Mammary epithelial cell (primary cell): ENCODE measurements at regions not wholly inside any gene's neighbourhood (a gene's known extent, or its start where the extent isn't known, plus 50 kb on each side); places are given as distances from the start of the nearest gene placed in this dataset.

ENCODE experiments used
- EZH2 ChIP-seq: IDR thresholded peaks from 2 replicates; pipeline ENCODE4 v1.6.1; 2012; ENCODE audit warnings: low read length, inconsistent platforms, borderline replicate concordance
- TF ChIP-seq, protein P1 (sequence below), 2 donors: IDR thresholded peaks in 1 of 2; conservative IDR thresholded peaks in 1 of 2; 2 replicates each; pipeline ENCODE4 v1.5.1; 2011 to 2012; ENCODE audit warnings: inconsistent platforms in 2 of 2, low read length in 2 of 2, mild to moderate bottlenecking in 2 of 2, control low read depth in 1 of 2, low read depth in 1 of 2; ENCODE audit not compliant: insufficient read depth in 1 of 2; ENCODE audit errors: extremely low read depth in 1 of 2

DNA sequence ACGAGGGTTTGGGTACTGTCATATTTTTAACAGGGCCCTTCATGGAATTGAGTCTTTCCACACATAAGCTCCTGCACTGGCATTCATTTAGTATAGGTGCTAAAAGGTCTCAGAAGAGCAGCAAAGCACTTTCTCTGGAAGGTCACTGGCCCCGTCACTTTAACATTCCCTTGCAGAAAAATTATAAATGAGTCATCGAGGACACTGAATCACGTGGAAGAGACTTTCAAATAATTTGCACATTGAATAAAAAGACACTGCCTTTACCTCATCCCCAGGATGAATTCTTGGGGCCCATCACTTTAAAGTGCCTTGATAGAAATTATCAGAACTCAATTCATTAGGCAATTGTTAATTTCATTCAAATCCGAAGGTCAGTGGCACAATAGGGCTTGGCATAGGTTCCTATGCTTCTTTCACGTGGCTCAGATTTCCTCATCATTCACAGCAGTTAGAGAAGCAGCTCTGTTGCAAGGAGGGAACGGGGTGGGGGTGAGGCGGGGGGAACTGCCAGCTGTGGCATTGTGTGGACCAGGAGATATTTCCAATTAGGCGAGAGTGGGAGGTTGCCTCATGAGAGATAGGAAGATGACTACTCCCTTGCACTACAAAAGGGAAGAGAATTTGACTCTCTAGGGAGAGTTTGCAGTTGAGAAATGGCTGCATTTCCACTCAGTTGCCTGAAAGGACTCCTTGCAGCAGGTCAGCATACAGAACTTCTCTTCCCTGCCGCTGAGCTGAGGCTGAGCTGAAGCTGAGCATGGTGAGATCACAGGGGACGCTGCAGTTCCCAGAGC is 86.3 kb upstream of the NPAS2 start:
- TF ChIP-seq, protein P1, sequence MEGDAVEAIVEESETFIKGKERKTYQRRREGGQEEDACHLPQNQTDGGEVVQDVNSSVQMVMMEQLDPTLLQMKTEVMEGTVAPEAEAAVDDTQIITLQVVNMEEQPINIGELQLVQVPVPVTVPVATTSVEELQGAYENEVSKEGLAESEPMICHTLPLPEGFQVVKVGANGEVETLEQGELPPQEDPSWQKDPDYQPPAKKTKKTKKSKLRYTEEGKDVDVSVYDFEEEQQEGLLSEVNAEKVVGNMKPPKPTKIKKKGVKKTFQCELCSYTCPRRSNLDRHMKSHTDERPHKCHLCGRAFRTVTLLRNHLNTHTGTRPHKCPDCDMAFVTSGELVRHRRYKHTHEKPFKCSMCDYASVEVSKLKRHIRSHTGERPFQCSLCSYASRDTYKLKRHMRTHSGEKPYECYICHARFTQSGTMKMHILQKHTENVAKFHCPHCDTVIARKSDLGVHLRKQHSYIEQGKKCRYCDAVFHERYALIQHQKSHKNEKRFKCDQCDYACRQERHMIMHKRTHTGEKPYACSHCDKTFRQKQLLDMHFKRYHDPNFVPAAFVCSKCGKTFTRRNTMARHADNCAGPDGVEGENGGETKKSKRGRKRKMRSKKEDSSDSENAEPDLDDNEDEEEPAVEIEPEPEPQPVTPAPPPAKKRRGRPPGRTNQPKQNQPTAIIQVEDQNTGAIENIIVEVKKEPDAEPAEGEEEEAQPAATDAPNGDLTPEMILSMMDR (conservative IDR thresholded peaks at IDR 0.05 in 1 of 2, IDR thresholded peaks at IDR 0.05 in 1 of 2; ENCODE audit: extremely low read depth in 1 of 2, insufficient read depth in 1 of 2, low read depth in 1 of 2, low read length in 2 of 2): no peak
- TF ChIP-seq EZH2: no peak
